ENCODE measurements at regions not wholly inside any gene's neighbourhood (a gene's known extent, or its start where the extent isn't known, plus 50 kb on each side); places are given as distances from the start of the nearest gene placed in this dataset.

DNA sequence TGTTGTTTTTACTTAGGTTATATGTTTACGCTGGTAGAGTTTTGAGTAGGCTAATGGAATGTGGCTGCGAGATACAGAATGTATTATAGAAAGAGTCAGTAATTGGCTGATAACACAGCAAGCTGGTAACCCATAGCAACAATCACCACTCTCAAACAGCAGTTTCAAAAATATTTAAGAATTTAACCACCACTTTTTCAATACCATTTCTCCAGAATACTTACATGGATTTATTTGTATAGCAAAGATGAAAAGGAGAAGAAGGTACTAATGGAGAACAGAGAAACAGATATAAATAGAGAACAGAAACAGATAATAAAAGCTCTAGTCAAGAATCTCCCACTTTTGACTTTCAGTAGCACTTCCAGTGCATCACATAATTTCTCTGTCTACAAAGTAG, 188.3 kb upstream of the SLC39A10 start:
- no peaks in the 10 kb centered on the region for H4K20me1 ChIP-seq (ENCODE audit: control insufficient read depth, insufficient read depth)

More for the DNA sequence above, 188.3 kb upstream of the SLC39A10 start:
- TF ChIP-seq EP300 (IDR thresholded peaks at IDR 0.05; ENCODE audit: borderline replicate concordance in 1 of 2, control insufficient read depth in 1 of 2, low read depth in 2 of 2, low read length in 2 of 2), result peak; percentile 19 to 43; a peak in 1 of 4 replicates
- TF ChIP-seq IKZF1 (conservative IDR thresholded peaks at IDR 0.05), result 0 out of 2 replicates have a peak, but pooled peaks have one; percentile 16
- TF ChIP-seq STAT1 (conservative IDR thresholded peaks at IDR 0.05), result no peak
- peak; percentile 55; the same call in 1 of the 2 replicates for TF ChIP-seq SPI1 (IDR thresholded peaks at IDR 0.05; ENCODE audit: borderline replicate concordance, insufficient read depth, low read depth, low read length)
- TF ChIP-seq DPF2 (IDR thresholded peaks at IDR 0.05), result 0 out of 2 replicates have a peak, but pooled peaks have one; percentile 7
- peak; percentile 53; the same call in 1 of the 2 replicates for TF ChIP-seq MEF2A (IDR thresholded peaks at IDR 0.05; ENCODE audit: insufficient read depth, low read depth, low read length)
- no peak for TF ChIP-seq FOXM1 (IDR thresholded peaks at IDR 0.05; ENCODE audit: low read depth, low read length)
- TF ChIP-seq MTA2 (IDR thresholded peaks at IDR 0.05; ENCODE audit: low read depth), result peak; percentile 71
- no peak for TF ChIP-seq SUPT20H (IDR thresholded peaks at IDR 0.05; ENCODE audit: borderline replicate concordance, control insufficient read depth, low read depth, low read length)
- peak in 1 of 2 experiments; percentile 29; a peak in 1 of 4 replicates for TF ChIP-seq BHLHE40 (IDR thresholded peaks at IDR 0.05; ENCODE audit: borderline replicate concordance in 1 of 2, low read depth in 2 of 2, low read length in 1 of 2)
- TF ChIP-seq EED (IDR thresholded peaks at IDR 0.05; ENCODE audit: low read depth), result no peak
- peak; percentile 59 for TF ChIP-seq MEF2B (IDR thresholded peaks at IDR 0.05; ENCODE audit: partially characterized antibody, poor library complexity, severe bottlenecking)
- TF ChIP-seq IKZF2 (IDR thresholded peaks at IDR 0.05), result peak; percentile 60 to 72; a peak in 3 of 4 replicates
- TF ChIP-seq SRF (IDR thresholded peaks at IDR 0.05; ENCODE audit: low read depth in 2 of 2, low read length in 2 of 2), result no peak
- TF ChIP-seq, protein P1, sequence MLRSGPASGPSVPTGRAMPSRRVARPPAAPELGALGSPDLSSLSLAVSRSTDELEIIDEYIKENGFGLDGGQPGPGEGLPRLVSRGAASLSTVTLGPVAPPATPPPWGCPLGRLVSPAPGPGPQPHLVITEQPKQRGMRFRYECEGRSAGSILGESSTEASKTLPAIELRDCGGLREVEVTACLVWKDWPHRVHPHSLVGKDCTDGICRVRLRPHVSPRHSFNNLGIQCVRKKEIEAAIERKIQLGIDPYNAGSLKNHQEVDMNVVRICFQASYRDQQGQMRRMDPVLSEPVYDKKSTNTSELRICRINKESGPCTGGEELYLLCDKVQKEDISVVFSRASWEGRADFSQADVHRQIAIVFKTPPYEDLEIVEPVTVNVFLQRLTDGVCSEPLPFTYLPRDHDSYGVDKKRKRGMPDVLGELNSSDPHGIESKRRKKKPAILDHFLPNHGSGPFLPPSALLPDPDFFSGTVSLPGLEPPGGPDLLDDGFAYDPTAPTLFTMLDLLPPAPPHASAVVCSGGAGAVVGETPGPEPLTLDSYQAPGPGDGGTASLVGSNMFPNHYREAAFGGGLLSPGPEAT (IDR thresholded peaks at IDR 0.05; ENCODE audit: low read depth), result peak; percentile 32; the same call in 1 of the 2 replicates
- peak; percentile 75 for TF ChIP-seq BMI1 (IDR thresholded peaks at IDR 0.05; ENCODE audit: borderline replicate concordance)
- TF ChIP-seq, protein P2, sequence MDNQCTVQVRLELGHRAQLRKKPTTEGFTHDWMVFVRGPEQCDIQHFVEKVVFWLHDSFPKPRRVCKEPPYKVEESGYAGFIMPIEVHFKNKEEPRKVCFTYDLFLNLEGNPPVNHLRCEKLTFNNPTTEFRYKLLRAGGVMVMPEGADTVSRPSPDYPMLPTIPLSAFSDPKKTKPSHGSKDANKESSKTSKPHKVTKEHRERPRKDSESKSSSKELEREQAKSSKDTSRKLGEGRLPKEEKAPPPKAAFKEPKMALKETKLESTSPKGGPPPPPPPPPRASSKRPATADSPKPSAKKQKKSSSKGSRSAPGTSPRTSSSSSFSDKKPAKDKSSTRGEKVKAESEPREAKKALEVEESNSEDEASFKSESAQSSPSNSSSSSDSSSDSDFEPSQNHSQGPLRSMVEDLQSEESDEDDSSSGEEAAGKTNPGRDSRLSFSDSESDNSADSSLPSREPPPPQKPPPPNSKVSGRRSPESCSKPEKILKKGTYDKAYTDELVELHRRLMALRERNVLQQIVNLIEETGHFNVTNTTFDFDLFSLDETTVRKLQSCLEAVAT (IDR thresholded peaks at IDR 0.05), result peak; percentile 82
- peak; percentile 24; the same call in 1 of the 2 replicates for TF ChIP-seq NFIC (IDR thresholded peaks at IDR 0.05; ENCODE audit: low read depth, low read length)
- H2AFZ ChIP-seq (ENCODE audit: control insufficient read depth, low read depth, low read length), result no peak overlapping the region
- peaks cover 38% of the 10 kb centered on the region for H3K4me1 ChIP-seq (ENCODE audit: control insufficient read depth, insufficient read depth, low read length)
- no peak overlapping the region for H3K27ac ChIP-seq (ENCODE audit: control insufficient read depth, insufficient read depth)
- no peaks in the 10 kb centered on the region for H3K79me2 ChIP-seq (ENCODE audit: control insufficient read depth, insufficient read depth, low read length)
- 92% methylated on average over 2 of the region's 2 CpGs for WGBS (ENCODE audit: insufficient coverage, insufficient replicate concordance, low lambda C conversion rate, missing lambda C conversion rate)
- FAIRE-seq (peak; percentile 54), ATAC-seq (peak; percentile 91), DNase-seq (ENCODE audit: low read depth, low spot score) (no peak)
- no peaks in the 10 kb centered on the region for H3K36me3 ChIP-seq (ENCODE audit: control insufficient read depth in 2 of 2, insufficient read depth in 2 of 2, low read length in 1 of 2)
- no peak overlapping the region for H3K4me3 ChIP-seq
- no peaks in the 10 kb centered on the region for H3K27me3 ChIP-seq (replicated peaks in 1 of 2; ENCODE audit: control insufficient read depth in 2 of 2, insufficient read depth in 2 of 2, low read length in 1 of 2)
- intact Hi-C loops (cut with micrococcal nuclease; ENCODE audit: unreplicated experiment), result no loop called here
- ChIA-PET CTCF (interaction anchor here (0.6 to 2.2 kb wide), 10 partner anchors 12 to 1426 kb away, joined by 3 to 10 read pairs (median 3); partner anchors contain the start of gene DNAH7), RAD21 (ENCODE audit: unreplicated experiment) (interaction anchor here (0.7 to 1.5 kb wide), 8 partner anchors 29 to 609 kb away, joined by 3 to 4 read pairs (median 3); no protein-coding TSS in a partner anchor), SMC1A (ENCODE audit: uncharacterized antibody, unreplicated experiment) (interaction anchor here (0.7 to 2.5 kb wide), 20 partner anchors 9 to 191 kb away, joined by 3 to 7 read pairs (median 4); no protein-coding TSS in a partner anchor), POLR2A (interaction anchor here (1.1 kb wide), 1 partner anchor 92 kb away, joined by 5 read pairs; no protein-coding TSS in a partner anchor)
- H3K9ac ChIP-seq (ENCODE audit: control insufficient read depth, insufficient read depth, low read length), result no peak overlapping the region
- in situ Hi-C loops (cut with MboI), result no loop called here
- no TSS peak for BruUV-seq (replicated peaks)
- H3K4me2 ChIP-seq (ENCODE audit: control insufficient read depth, insufficient read depth), result peak overlapping the region; percentile 55
- no peaks in the 10 kb centered on the region; the same call in 2 of the 3 replicates for H3K9me3 ChIP-seq (replicated peaks; ENCODE audit: control insufficient read depth, insufficient read depth, low read length)

Data from GM12878 (cell line).